ENCODE measurements at regions not wholly inside any gene's neighbourhood (a gene's known extent, or its start where the extent isn't known, plus 50 kb on each side); places are given as distances from the start of the nearest gene placed in this dataset.

DNA sequence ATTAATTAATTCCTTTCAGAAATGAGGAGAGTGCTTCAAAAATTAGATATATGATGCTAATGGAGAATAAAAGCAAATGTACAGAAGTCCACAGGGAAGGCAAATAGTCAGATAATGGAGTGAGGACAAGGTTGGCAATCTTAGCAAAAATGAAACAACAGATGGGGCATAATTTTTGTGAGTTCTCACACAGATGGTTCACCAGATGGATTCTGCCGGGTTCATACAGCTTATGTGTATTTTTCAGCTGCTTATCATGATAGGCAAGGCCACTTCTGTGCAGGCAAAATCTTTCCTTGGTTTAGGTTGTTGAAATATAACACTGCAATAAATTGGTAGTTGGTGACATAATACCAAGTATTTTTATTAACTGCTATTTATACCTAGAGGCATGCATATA lies 1539.0 kb upstream of the IGFBP7 start:
- H3K27ac Mint-ChIP-seq = no peak overlapping the region
- no peaks in the 10 kb centered on the region for H3K36me3 Mint-ChIP-seq (ENCODE audit: low read depth)
- no peaks in the 10 kb centered on the region for H3K27me3 Mint-ChIP-seq
- no peaks in the 10 kb centered on the region for H3K4me1 Mint-ChIP-seq (ENCODE audit: low read depth)
- H3K9me3 Mint-ChIP-seq = peaks cover 4% of the 10 kb centered on the region
- DNase-seq = no peak
- H3K4me3 Mint-ChIP-seq = no peak overlapping the region
- no peak overlapping the region for H3K4me3 ChIP-seq (ENCODE audit: low read length)
- TF ChIP-seq, protein P1, sequence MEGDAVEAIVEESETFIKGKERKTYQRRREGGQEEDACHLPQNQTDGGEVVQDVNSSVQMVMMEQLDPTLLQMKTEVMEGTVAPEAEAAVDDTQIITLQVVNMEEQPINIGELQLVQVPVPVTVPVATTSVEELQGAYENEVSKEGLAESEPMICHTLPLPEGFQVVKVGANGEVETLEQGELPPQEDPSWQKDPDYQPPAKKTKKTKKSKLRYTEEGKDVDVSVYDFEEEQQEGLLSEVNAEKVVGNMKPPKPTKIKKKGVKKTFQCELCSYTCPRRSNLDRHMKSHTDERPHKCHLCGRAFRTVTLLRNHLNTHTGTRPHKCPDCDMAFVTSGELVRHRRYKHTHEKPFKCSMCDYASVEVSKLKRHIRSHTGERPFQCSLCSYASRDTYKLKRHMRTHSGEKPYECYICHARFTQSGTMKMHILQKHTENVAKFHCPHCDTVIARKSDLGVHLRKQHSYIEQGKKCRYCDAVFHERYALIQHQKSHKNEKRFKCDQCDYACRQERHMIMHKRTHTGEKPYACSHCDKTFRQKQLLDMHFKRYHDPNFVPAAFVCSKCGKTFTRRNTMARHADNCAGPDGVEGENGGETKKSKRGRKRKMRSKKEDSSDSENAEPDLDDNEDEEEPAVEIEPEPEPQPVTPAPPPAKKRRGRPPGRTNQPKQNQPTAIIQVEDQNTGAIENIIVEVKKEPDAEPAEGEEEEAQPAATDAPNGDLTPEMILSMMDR (IDR thresholded peaks at IDR 0.05) = no peak
- POLR2A ChIA-PET = no interaction called here
- H3K27me3 ChIP-seq (ENCODE audit: control insufficient read depth in 1 of 2, insufficient read depth in 2 of 2, low read length in 2 of 2) = no peaks in the 10 kb centered on the region
- H3K36me3 ChIP-seq (ENCODE audit: insufficient read depth, low read length) = no peaks in the 10 kb centered on the region
- intact Hi-C loops (cut with DNase I, micrococcal nuclease) = no loop called here
- no peak overlapping the region for H3K27ac ChIP-seq (ENCODE audit: low read depth in 1 of 2, low read length in 2 of 2)
- CTCF ChIA-PET = no interaction called here
- no peaks in the 10 kb centered on the region for H3K4me1 ChIP-seq (ENCODE audit: insufficient read depth, low read length)
- ATAC-seq (ENCODE audit: poor library complexity) = no peak
- no peaks in the 10 kb centered on the region for H3K9me3 ChIP-seq (ENCODE audit: control insufficient read depth in 1 of 2, insufficient read depth in 1 of 2, low read length in 2 of 2)

DNA sequence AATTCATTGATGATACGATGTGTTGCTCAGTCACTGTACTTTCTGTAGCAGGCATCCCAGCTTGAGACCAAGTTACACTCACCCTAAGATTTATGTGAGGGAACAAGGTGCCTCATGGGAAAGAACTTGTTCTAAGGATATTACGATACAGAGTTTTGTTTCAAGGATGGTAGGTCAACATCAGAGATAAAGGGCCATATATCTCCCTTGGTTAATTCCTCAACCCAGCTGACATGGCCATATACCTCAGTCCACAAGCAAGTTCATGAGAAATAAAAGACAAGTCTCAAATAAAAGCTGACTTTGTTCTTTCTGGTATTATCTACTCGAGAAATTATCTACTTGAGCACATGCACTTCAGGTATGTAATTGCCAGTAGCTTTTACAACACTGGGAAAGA lies 1535.9 kb upstream of the IGFBP7 start:
- Mint-ChIP-seq H3K4me3 (no peak overlapping the region), H3K27ac (no peak overlapping the region), H3K27me3 (no peaks in the 10 kb centered on the region), H3K4me1 (ENCODE audit: low read depth) (no peaks in the 10 kb centered on the region), H3K36me3 (ENCODE audit: low read depth) (no peaks in the 10 kb centered on the region), H3K9me3 (peaks cover 4% of the 10 kb centered on the region)
- TF ChIP-seq, protein P1 (IDR thresholded peaks at IDR 0.05) = no peak
- Histone ChIP-seq H3K27me3 (ENCODE audit: control insufficient read depth in 1 of 2, insufficient read depth in 2 of 2, low read length in 2 of 2) (no peaks in the 10 kb centered on the region), H3K4me3 (ENCODE audit: low read length) (no peak overlapping the region), H3K27ac (ENCODE audit: low read depth in 1 of 2, low read length in 2 of 2) (no peak overlapping the region), H3K36me3 (ENCODE audit: insufficient read depth, low read length) (no peaks in the 10 kb centered on the region), H3K9me3 (ENCODE audit: control insufficient read depth in 1 of 2, insufficient read depth in 1 of 2, low read length in 2 of 2) (no peaks in the 10 kb centered on the region), H3K4me1 (ENCODE audit: insufficient read depth, low read length) (no peaks in the 10 kb centered on the region)
- intact Hi-C loops (cut with DNase I, micrococcal nuclease) = no loop called here
- ChIA-PET POLR2A (no interaction called here), CTCF (no interaction called here)
- ATAC-seq (ENCODE audit: poor library complexity) (no peak), DNase-seq (no peak)

DNA sequence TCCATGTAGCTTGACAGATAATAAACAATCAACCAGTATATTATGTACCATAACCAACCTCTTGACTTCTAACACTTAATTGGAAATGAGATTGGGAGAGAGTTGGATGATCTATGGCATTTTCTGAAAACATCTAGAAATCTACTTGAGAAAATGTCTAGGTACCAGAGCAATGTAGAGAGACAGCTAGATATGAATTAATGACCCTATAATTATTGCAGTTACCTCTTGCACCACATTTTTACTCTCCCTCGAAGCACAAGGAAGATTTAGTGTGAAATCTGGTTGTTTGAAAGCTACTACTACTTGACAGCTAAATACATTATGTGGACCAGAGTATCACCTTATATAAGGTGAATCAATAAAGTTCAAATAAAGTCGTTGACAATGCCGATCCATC lies 1534.4 kb upstream of the IGFBP7 start:
- intact Hi-C loops (cut with DNase I, micrococcal nuclease) = no loop called here
- Histone ChIP-seq H3K27ac (ENCODE audit: low read depth in 1 of 2, low read length in 2 of 2) (no peak overlapping the region), H3K27me3 (ENCODE audit: control insufficient read depth in 1 of 2, insufficient read depth in 2 of 2, low read length in 2 of 2) (no peaks in the 10 kb centered on the region), H3K4me1 (ENCODE audit: insufficient read depth, low read length) (no peaks in the 10 kb centered on the region), H3K36me3 (ENCODE audit: insufficient read depth, low read length) (no peaks in the 10 kb centered on the region), H3K4me3 (ENCODE audit: low read length) (no peak overlapping the region), H3K9me3 (ENCODE audit: control insufficient read depth in 1 of 2, insufficient read depth in 1 of 2, low read length in 2 of 2) (no peaks in the 10 kb centered on the region)
- no peaks in the 10 kb centered on the region for H3K4me1 Mint-ChIP-seq (ENCODE audit: low read depth)
- ChIA-PET CTCF (no interaction called here), POLR2A (no interaction called here)
- peaks cover 5% of the 10 kb centered on the region for H3K9me3 Mint-ChIP-seq
- no peak overlapping the region for H3K4me3 Mint-ChIP-seq
- H3K27ac Mint-ChIP-seq = no peak overlapping the region
- no peaks in the 10 kb centered on the region for H3K27me3 Mint-ChIP-seq
- H3K36me3 Mint-ChIP-seq (ENCODE audit: low read depth) = no peaks in the 10 kb centered on the region
- ATAC-seq (ENCODE audit: poor library complexity) (no peak), DNase-seq (no peak)
- TF ChIP-seq, protein P1 (IDR thresholded peaks at IDR 0.05) = no peak

All from CD4-positive, alpha-beta T cell (primary cell).